ENCODE measurements at regions not wholly inside any gene's neighbourhood (a gene's known extent, or its start where the extent isn't known, plus 50 kb on each side); places are given as distances from the start of the nearest gene placed in this dataset.
"Not testable (repeated sequence)": the region's sequence is repeated elsewhere in the genome, so short reads cannot be mapped to it uniquely, and the experiment has no call there.

- Mint-ChIP-seq H3K9me3 (peaks cover 5% of the 10 kb centered on the region), H3K4me1 (no peaks in the 10 kb centered on the region), H3K27me3 (no peaks in the 10 kb centered on the region), H3K4me3 (no peak overlapping the region), H3K27ac (no peak overlapping the region), H3K36me3 (no peaks in the 10 kb centered on the region)
- no peak for DNase-seq (ENCODE audit: low spot score in 2 of 2)
- ATAC-seq (ENCODE audit: low read depth) = no peak
These were observed 314.7 kb downstream of the KCNJ2 start for GRCh38 chr17:70484050-70484449.

- no peaks in the 10 kb centered on the region for H3K36me3 Mint-ChIP-seq
- H3K4me1 Mint-ChIP-seq = no peaks in the 10 kb centered on the region
- DNase-seq (ENCODE audit: low spot score in 2 of 2) = no peak
- no peak overlapping the region for H3K4me3 Mint-ChIP-seq
- no peaks in the 10 kb centered on the region for H3K27me3 Mint-ChIP-seq
- ATAC-seq (ENCODE audit: low read depth) = no peak
- H3K27ac Mint-ChIP-seq = no peak overlapping the region
- H3K9me3 Mint-ChIP-seq = peaks cover 5% of the 10 kb centered on the region
These were observed 315.2 kb downstream of the KCNJ2 start for GRCh38 chr17:70484496-70484895.

DNA sequence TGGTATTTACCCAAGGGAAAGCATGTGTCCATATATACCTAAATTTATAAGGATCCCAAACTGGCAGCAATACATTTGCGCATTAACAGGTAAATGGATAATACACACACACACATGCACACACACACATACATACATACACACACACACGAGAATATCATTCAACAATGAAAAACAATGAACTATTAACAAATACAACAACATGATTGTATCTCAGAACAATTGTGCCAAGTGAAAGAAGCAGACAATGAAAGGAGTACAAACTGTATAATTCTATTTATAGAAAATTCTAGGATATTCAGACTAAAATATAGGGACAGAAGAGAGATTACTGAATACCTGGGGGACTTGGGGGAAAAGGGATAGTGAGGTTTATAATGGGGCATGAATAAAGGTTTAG, 323.0 kb downstream of the KCNJ2 start:
- no peaks in the 10 kb centered on the region for H3K36me3 Mint-ChIP-seq
- H3K27ac Mint-ChIP-seq = no peak overlapping the region
- ATAC-seq (ENCODE audit: low read depth) (no peak), DNase-seq (ENCODE audit: low spot score in 2 of 2) (no peak)
- no peaks in the 10 kb centered on the region for H3K27me3 Mint-ChIP-seq
- H3K9me3 Mint-ChIP-seq = peaks cover 1% of the 10 kb centered on the region
- no peak overlapping the region for H3K4me3 Mint-ChIP-seq
- no peaks in the 10 kb centered on the region for H3K4me1 Mint-ChIP-seq

GRCh38 chr17:70493277-70493874, 324.0 kb downstream of the KCNJ2 start:
- H3K4me1 Mint-ChIP-seq = no peaks in the 10 kb centered on the region
- H3K27ac Mint-ChIP-seq = no peak overlapping the region
- H3K36me3 Mint-ChIP-seq = no peaks in the 10 kb centered on the region
- no peaks in the 10 kb centered on the region for H3K9me3 Mint-ChIP-seq
- DNase-seq (ENCODE audit: low spot score in 2 of 2) = no peak
- no peak overlapping the region for H3K4me3 Mint-ChIP-seq
- no peak for ATAC-seq (ENCODE audit: low read depth)
- no peaks in the 10 kb centered on the region for H3K27me3 Mint-ChIP-seq

- no peak for DNase-seq (ENCODE audit: low spot score in 2 of 2)
- ATAC-seq (ENCODE audit: low read depth) = no peak
- no peaks in the 10 kb centered on the region for H3K36me3 Mint-ChIP-seq
These were observed 329.3 kb downstream of the KCNJ2 start for GRCh38 chr17:70498631-70499030.

DNA sequence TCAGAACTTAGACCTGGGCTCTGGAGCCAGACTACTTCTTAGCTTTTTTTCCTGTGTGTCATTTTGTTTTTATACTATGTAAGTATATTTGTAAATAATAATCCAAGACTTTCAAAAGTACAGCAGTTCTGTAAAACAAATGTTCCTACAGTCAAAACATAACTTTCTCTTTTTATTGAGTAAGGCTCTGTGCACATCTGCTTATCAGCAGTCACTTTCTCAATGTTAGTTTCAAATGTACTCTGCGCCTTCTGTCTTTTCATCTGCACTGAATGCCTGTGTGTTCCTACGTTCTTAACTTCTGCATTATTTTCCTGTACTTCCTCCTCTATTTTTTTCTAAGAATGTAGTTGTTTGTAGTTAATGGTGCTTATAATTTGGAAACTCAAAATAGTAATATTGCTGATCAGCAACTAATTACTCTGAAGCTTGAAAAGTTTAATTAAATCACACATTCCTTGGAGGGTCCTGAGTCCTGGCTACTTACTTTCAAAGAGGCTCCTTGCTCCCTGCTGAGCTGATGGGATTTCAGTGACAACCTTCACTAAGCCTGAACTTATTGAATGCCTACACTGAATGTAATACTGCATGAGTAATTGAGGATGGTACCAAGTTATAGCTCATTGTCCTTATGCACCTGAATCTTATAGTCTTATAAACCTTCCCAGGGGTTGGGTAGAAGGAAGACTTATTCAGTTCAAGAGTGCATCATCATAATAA, 329.9 kb downstream of the KCNJ2 start:
- H3K9me3 Mint-ChIP-seq = no peaks in the 10 kb centered on the region
- ATAC-seq (ENCODE audit: low read depth) = no peak
- DNase-seq (ENCODE audit: low spot score in 2 of 2) = no peak

More at GRCh38 chr17:70498631-70499030, 329.3 kb downstream of the KCNJ2 start:
- no peak overlapping the region for H3K27ac Mint-ChIP-seq
- H3K27me3 Mint-ChIP-seq = no peaks in the 10 kb centered on the region
- H3K4me1 Mint-ChIP-seq = no peaks in the 10 kb centered on the region
- no peak overlapping the region for H3K4me3 Mint-ChIP-seq
- no peaks in the 10 kb centered on the region for H3K9me3 Mint-ChIP-seq

GRCh38 chr17:70503449-70503848, 334.1 kb downstream of the KCNJ2 start:
- no peaks in the 10 kb centered on the region for H3K27me3 Mint-ChIP-seq
- DNase-seq (ENCODE audit: low spot score in 2 of 2) = no peak
- H3K27ac Mint-ChIP-seq = no peak overlapping the region
- H3K4me1 Mint-ChIP-seq = no peaks in the 10 kb centered on the region
- H3K36me3 Mint-ChIP-seq = no peaks in the 10 kb centered on the region
- no peak overlapping the region for H3K4me3 Mint-ChIP-seq
- ATAC-seq (ENCODE audit: low read depth) = no peak
- peaks cover 1% of the 10 kb centered on the region for H3K9me3 Mint-ChIP-seq

More for the DNA sequence above, 329.9 kb downstream of the KCNJ2 start:
- H3K36me3 Mint-ChIP-seq = no peaks in the 10 kb centered on the region
- H3K4me1 Mint-ChIP-seq = no peaks in the 10 kb centered on the region
- no peak overlapping the region for H3K4me3 Mint-ChIP-seq
- no peaks in the 10 kb centered on the region for H3K27me3 Mint-ChIP-seq
- no peak overlapping the region for H3K27ac Mint-ChIP-seq

GRCh38 chr17:70510288-70510687, 341.0 kb downstream of the KCNJ2 start:
- H3K27me3 Mint-ChIP-seq = no peaks in the 10 kb centered on the region
- no peaks in the 10 kb centered on the region for H3K4me1 Mint-ChIP-seq
- H3K27ac Mint-ChIP-seq = no peak overlapping the region
- DNase-seq (ENCODE audit: low spot score in 2 of 2) (no peak), ATAC-seq (ENCODE audit: low read depth) (no peak)
- peaks cover 1% of the 10 kb centered on the region for H3K9me3 Mint-ChIP-seq
- H3K4me3 Mint-ChIP-seq = no peak overlapping the region
- H3K36me3 Mint-ChIP-seq = no peaks in the 10 kb centered on the region

DNA sequence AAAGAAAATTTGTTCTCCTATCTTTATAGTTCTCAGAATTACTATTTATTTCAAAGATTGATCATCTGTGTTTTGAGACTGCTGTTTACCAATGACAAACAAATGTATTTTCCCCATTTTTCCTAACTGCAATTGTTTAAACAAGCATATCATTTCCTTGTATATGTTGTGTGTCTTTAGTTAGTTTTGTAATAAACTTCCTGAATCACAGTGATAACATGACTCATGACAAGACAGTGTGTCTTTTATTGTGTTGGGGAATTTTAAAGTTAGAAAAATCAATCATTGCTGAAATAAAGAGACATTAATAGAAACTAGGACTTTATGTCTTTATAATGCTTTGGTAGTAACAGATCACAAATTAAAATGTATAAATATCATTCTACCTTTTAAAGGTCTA, 348.5 kb downstream of the KCNJ2 start:
- DNase-seq (ENCODE audit: low spot score in 2 of 2) = no peak
- H3K9me3 Mint-ChIP-seq = no peaks in the 10 kb centered on the region
- no peaks in the 10 kb centered on the region for H3K27me3 Mint-ChIP-seq
- H3K4me3 Mint-ChIP-seq = no peak overlapping the region
- no peak overlapping the region for H3K27ac Mint-ChIP-seq
- H3K36me3 Mint-ChIP-seq = no peaks in the 10 kb centered on the region
- ATAC-seq (ENCODE audit: low read depth) = no peak
- no peaks in the 10 kb centered on the region for H3K4me1 Mint-ChIP-seq

DNA sequence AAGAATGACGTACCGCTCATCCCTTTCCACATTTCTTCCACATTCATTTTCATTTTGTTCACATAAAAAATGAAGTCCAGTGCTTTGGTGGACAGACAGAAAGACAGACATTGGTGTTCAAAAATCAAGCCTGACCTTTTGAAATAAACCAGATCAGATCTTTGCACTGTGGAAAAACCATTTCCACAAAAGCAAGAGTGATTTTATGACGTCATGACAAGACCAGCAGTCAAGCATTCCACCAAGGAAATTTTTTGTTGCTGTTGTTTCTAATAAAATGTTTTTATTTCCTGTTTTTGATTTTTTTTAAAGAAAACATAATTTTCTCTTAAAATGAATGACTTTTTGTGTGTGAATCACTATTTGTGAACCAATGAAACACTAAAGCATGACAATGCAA, 350.0 kb downstream of the KCNJ2 start:
- H3K27me3 Mint-ChIP-seq = no peaks in the 10 kb centered on the region
- H3K27ac Mint-ChIP-seq = no peak overlapping the region
- DNase-seq (ENCODE audit: low spot score in 2 of 2) (no peak), ATAC-seq (ENCODE audit: low read depth) (no peak)
- H3K4me3 Mint-ChIP-seq = no peak overlapping the region
- H3K9me3 Mint-ChIP-seq = no peaks in the 10 kb centered on the region
- H3K36me3 Mint-ChIP-seq = no peaks in the 10 kb centered on the region
- no peaks in the 10 kb centered on the region for H3K4me1 Mint-ChIP-seq

DNA sequence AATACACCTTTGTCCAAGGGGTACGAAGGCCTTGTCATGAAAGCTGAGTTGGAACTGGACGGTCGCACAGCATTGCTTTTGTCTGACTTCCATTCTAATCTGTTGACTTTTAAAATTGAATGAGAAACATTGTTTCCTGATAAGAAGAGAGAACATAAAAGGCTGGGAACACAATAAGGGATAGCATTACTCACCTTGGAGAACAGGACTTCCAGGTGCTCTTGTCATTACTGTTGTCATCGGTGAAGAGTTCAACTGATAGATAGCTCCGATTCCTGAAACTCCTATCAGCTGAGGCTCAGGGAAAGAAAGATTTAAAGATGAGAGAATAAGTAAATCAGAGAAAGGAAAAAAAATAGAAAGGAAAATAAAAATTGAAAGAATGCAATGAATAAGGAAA, 351.1 kb downstream of the KCNJ2 start:
- Mint-ChIP-seq H3K4me1 (no peaks in the 10 kb centered on the region), H3K4me3 (no peak overlapping the region), H3K36me3 (no peaks in the 10 kb centered on the region), H3K27me3 (no peaks in the 10 kb centered on the region), H3K9me3 (no peaks in the 10 kb centered on the region), H3K27ac (no peak overlapping the region)
- no peak for ATAC-seq (ENCODE audit: low read depth)
- DNase-seq (ENCODE audit: low spot score in 2 of 2) = no peak

DNA sequence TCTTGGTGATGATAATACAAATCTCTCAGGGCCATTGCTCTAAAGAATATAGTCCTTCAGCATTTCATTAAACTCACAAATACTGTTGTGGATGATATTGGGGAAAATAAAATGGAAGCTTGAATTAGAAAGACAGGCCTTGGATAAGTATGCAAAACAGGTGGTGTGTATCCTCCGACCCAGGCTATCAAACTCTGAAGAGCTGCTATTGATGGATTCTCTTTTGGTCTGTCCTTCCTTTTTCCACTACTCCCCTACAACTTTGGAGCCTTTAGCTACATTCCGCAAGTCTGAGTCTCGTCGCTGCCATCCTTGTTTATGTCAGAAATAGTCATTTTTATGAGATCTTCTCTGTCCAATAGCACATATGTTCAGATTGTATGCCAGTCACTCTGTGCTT, 351.6 kb downstream of the KCNJ2 start:
- Mint-ChIP-seq H3K27me3 (no peaks in the 10 kb centered on the region), H3K27ac (no peak overlapping the region), H3K36me3 (no peaks in the 10 kb centered on the region), H3K4me1 (no peaks in the 10 kb centered on the region), H3K4me3 (no peak overlapping the region), H3K9me3 (no peaks in the 10 kb centered on the region)
- ATAC-seq (ENCODE audit: low read depth) = no peak
- no peak for DNase-seq (ENCODE audit: low spot score in 2 of 2)

DNA sequence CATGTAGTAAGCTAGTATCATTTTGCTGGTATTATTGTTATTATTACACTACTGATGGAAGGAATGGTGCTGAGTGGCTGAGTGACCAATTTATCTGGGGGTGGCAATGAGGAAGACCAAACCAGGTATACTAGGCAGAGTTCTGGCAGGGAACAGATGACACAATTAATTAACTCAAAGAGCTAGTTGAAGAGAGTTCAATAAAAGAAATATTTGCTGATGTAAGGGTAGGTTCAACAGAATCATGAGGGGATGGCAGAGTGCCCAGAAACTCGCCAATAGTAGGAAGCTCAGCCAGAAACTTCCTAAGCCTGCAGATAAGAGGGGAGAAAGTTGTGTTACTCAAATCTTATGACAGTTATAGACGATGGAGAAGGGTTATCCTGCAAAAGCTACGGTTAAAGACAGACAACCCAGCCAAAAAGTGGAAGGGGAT, 352.5 kb downstream of the KCNJ2 start:
- Mint-ChIP-seq H3K9me3 (no peaks in the 10 kb centered on the region), H3K27ac (no peak overlapping the region)

GRCh38 chr17:70523426-70523825, 354.1 kb downstream of the KCNJ2 start:
- H3K9me3 Mint-ChIP-seq = no peaks in the 10 kb centered on the region
- no peaks in the 10 kb centered on the region for H3K4me1 Mint-ChIP-seq
- H3K27me3 Mint-ChIP-seq = no peaks in the 10 kb centered on the region
- H3K27ac Mint-ChIP-seq = no peak overlapping the region
- no peak overlapping the region for H3K4me3 Mint-ChIP-seq
- H3K36me3 Mint-ChIP-seq = no peaks in the 10 kb centered on the region
- DNase-seq (ENCODE audit: low spot score in 2 of 2) = no peak
- no peak for ATAC-seq (ENCODE audit: low read depth)

More for the DNA sequence above, 352.5 kb downstream of the KCNJ2 start:
- ATAC-seq (ENCODE audit: low read depth) (no peak), DNase-seq (ENCODE audit: low spot score in 2 of 2) (no peak)
- H3K4me3 Mint-ChIP-seq = no peak overlapping the region
- no peaks in the 10 kb centered on the region for H3K4me1 Mint-ChIP-seq
- H3K27me3 Mint-ChIP-seq = no peaks in the 10 kb centered on the region
- H3K36me3 Mint-ChIP-seq = no peaks in the 10 kb centered on the region

GRCh38 chr17:70525035-70525434, 355.7 kb downstream of the KCNJ2 start:
- H3K36me3 Mint-ChIP-seq; ATAC-seq (ENCODE audit: low read depth); H3K27me3 Mint-ChIP-seq; H3K27ac Mint-ChIP-seq; H3K4me1 Mint-ChIP-seq; H3K4me3 Mint-ChIP-seq; H3K9me3 Mint-ChIP-seq; DNase-seq (ENCODE audit: low spot score in 2 of 2): not testable (repeated sequence)

All from memory B cell (primary cell).